VCaP (cell line): ENCODE measurements at regions not wholly inside any gene's neighbourhood (a gene's known extent, or its start where the extent isn't known, plus 50 kb on each side); places are given as distances from the start of the nearest gene placed in this dataset.

Experiments
- H3K27ac ChIP-seq: fragments of 450-650 bp; 2 replicates; pipeline ENCODE4 v1.5.1; 2017
- CTCF ChIP-seq: fragments of 450-650 bp; conservative IDR thresholded peaks from 2 replicates; pipeline ENCODE4 v1.5.1; 2017; ENCODE audit warnings: mild to moderate bottlenecking, moderate library complexity

- H3K27ac ChIP-seq, result no peak overlapping the region
- TF ChIP-seq CTCF, result no peak
Observed at GRCh38 chr13:59603646-59604045, 560.1 kb downstream of the DIAPH3 start.

DNA sequence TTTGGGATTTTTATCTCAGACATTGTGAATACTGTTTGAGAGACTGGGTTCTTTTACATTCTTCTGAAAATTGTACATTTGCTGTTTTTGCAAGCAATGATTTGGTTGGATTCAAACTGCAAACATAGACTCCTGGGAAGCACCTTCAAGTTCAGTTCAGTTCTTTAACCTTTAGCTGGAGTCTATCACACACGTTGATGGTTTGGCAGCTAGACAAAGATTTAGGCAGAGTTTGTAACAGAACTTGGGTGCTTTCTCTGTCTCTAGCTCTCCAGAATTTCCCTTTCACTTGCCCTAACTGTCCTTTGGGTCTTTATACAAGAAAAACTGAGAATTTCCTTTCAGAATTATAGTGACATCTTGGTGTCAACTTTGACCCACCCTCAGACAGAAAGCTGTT is 556.6 kb downstream of the DIAPH3 start:
- no peak for TF ChIP-seq CTCF
- no peak overlapping the region for H3K27ac ChIP-seq

GRCh38 chr13:59607780-59608233 is 555.9 kb downstream of the DIAPH3 start:
- no peak overlapping the region for H3K27ac ChIP-seq
- no peak for TF ChIP-seq CTCF

GRCh38 chr13:59609421-59609820 is 554.3 kb downstream of the DIAPH3 start:
- H3K27ac ChIP-seq, result no peak overlapping the region
- no peak for TF ChIP-seq CTCF
